RKO (cell line): ENCODE measurements at regions not wholly inside any gene's neighbourhood (a gene's known extent, or its start where the extent isn't known, plus 50 kb on each side); places are given as distances from the start of the nearest gene placed in this dataset.

Experiments
- DNase-seq: peaks from one replicate; pipeline ENCODE4 v3.0.0-alpha.2; 2016; ENCODE audit warnings: low spot score

DNA sequence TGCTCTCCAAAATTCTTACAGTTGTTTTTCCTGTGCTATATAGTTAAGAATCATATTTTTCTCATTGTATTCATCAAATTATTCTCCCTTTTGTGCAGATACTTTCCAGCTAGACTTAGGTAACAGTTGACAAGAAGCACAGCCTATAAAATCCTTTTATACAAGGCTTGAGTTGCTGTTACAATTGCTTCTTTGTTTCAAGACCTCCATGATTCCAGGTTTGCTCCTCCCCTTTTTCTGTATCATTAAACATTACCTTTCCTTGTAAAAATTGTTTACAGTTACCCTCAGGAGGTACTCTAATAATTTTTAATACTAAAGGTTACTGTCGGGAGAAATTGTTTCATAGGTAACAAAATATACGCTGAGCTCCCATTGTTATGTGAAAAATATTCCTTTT is 192.3 kb upstream of the GRID2 start:
- DNase-seq = no peak

DNA sequence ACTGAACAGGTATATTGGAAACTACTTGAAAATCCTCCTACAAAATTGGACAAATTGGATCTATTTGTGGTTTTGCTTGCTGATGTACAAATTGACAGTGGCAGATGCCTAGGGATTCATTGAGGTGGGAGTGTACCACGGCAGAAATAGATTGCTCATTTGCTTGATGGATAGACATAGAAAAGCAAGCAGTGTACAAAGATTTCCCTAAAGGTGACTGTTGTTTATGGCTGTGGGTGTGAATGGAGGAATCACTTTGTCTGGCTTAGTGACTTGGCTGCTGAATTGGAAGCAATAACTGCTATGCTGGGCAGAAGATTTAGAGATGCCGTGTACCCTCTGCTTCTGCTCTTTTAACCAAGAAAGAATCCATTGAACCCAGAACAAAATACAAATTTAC is 191.0 kb upstream of the GRID2 start:
- no peak for DNase-seq

DNA sequence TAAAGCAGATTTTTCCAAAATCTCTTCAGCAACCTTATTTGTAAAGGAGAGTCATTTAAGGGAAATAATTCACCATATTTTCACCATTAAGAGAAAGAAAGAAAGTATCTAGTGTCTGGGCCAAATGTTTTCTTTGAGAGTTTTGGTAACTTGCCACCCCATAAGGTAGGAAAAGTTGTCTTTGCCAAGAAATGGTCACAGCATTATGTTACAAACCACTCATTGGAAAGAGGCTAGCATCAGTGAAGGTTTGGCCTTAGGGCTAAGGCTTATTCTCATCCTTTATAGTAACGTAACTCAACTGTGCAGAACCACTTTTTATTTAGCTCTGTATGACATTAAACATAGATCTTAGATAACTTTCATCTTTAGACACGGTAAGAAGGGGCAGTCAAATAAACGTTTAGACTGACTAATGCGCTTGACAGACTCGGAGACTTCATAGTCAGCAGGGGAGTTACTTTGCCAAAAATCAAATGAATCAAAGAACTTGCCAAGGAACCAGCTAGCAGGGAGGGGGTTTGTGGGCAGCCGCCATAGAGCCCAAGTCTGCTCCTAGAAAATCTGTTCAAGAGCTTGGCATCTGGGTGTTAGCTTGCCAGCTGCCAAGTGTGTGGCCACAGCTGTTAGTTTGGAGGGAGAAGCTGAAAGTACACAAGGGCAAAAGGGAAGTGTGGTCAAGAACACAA is 182.8 kb upstream of the GRID2 start:
- no peak for DNase-seq

DNA sequence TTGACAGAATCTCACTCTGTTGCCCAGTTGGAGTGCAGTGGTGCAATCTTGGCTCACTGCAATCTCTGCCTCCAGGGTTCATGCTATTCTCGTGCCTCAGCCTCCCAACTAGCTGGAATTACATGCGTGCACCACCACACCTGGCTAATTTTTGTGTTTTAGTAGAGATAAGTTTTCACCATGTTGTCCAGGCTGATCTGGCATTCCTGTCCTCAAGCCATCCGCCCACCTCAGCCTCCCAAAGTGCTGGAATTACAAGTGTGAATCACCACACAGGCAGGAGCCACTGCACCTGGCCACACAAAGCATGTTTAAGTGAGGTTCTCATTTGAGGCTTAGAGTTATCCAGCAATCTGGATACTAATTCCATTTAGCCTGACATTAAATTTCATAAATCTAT is 180.9 kb upstream of the GRID2 start:
- DNase-seq = no peak

DNA sequence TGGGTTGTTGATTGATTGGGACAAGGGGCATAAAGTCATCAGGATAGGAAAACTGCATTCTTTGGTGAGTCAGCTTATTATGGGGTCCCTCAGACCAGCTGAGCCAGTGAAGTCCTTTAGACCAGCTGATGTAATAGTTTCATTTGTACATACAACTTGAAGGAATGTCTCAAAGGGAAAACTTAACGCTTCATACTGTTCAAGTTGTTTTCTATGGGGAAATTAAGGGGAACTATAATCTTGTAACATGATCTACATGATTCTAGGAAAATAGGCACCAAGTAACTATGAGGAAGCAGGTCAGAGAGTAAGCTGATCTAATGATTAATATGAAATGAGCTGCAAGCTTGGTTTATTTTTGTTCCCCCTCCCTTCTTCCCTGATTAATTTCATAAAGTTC is 175.1 kb upstream of the GRID2 start:
- DNase-seq = no peak

DNA sequence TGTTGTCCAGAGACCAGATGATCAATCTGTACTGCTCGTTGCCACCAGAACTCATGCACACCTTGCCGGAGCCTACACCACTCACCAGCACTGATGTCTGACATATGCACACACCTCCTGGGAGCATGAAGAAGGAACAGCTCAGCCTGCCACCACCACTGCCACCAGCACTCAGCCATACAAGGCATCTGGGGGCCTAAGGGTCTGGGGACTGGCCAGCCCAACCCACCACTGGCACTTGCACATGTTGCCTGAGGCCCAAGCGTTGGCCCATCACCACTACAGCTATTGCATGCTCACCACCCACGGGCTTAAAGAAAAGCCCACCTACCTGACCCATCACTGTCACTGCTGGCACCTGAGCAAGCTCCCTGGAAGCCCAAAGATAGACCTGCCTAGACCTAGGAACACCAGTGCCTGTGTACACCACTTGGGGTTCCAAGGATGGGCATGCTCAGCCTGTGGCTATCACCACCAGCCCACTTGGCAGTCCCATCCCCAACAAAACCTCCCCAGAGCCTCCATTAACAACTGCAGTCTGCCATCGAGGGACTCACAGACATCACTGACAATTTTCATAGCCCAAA is 174.3 kb upstream of the GRID2 start:
- DNase-seq = no peak

DNA sequence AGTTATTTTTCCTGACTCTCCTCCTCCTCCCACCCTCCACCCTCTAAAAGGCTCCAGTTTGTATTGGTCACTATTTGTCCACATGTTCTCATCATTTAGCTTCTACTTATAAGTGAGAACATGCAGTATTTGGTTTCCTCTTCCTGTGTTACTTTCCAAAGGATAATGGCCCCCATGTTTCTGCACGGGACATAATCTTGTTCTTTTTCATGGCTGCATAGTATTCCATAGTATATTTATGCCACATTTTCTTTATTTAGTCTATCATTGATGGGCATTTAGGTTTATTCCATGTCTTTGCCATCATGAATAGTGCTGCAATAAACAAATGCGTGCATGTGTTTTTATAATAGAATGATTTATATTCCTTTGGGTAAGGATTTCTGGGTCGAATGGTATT is 167.3 kb upstream of the GRID2 start:
- DNase-seq = no peak

DNA sequence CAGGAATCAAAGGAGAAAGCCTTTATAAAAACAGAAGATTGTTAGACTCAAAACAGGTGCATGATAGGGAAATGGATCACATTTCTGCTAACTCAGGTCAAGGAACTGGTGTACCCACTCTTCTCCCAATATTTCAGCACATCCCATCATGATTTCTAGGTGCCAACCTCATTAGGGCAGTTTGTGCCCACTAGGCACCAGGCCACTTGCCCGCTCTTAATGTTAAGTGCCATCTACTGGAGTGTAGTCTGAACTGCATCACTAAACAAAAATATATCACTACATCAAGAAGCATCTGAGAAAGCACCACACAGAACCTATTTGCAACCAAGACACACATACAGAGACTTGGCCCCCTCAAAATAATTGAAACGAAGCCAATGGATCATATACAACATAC is 140.4 kb upstream of the GRID2 start:
- peak; percentile 19 for DNase-seq

DNA sequence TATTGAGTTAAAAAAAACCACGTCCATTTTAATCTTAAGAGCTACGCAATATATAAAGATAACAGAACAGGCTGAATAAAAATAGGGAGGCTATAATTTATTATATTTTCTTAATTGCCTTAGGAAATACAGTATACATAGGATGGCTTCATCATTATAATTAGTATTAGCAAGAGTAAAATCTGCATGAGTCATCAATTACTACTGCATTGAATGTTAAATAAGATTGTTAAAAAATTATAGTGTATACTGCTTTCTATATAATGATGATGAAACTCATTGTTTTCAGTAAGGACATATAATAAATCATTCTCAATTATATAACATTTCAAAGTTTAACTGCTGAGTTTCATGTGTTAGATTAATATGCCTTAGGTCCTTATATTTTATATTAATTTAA is 133.4 kb upstream of the GRID2 start:
- no peak for DNase-seq

DNA sequence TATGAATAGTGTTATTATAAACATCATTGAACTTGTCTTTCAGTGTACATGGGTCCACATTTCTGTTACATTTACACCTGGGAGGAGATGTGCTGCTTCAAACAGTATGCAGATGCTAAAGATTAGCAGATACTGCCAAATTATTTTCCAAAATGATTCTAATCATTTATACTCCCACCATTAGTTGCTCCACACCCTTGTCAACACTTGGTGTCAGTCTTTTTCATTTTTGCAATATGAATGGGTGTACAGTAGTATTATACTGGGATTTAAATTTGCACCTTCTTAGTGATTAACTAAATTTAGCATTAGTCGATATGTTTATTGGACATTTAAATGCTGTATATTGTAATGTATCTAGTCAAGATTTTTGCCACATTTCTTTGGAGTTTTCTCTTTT is 131.6 kb upstream of the GRID2 start:
- peak; percentile 6 for DNase-seq

DNA sequence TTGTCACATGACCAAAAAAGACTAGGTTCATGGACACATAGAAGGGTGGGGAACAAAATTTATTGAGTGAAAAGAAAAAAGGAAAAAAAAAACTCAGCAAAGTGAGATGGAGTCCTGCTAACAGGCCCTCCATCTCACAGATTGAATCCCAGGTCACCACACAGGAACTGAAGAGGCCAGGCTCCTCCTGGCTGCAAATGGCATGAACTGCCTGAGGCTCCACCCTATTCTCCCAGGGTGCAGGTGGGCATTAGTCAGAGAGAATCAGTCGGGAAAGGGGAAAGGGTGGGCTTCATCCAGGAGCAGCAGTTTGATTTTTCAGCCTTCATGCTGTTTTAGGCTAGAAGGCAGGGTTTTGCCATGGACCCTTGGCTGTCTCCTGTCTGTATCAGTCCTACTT is 128.5 kb upstream of the GRID2 start:
- no peak for DNase-seq

DNA sequence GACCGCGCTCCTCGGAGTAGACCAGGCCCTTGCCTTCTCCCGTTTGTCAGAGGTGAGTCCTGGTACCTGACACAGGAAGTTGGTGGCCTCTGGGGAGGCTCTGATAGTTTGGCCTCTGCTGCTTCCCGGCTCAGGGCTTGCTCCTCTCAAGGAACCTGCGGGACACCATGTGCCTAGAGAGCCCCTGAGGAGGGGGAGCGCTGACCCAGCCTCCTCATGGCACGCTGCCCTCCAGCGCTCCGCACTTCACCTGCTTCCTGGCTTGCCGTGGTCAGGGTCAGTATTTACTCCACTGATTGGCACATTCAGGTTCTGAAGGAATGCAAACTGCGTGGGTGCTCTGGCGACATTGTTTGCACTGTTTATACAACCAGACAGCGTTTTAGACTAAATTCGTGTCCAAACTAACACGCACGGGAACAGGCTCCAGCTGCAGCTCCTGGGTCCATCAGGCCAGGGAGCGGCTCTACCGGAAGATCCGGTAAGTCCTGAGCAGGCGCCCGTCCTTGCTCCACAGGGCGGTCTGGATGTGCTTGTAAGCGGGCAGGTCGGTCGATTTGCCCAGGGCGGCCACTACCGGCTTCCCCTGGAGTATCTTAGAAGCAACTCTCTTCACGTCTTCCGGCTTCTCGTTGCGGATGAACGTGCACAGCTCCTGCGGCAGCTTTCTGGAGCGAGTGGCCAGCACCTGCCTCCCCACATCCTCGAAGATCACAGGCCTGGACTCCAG is 121.6 kb upstream of the GRID2 start:
- no peak for DNase-seq

DNA sequence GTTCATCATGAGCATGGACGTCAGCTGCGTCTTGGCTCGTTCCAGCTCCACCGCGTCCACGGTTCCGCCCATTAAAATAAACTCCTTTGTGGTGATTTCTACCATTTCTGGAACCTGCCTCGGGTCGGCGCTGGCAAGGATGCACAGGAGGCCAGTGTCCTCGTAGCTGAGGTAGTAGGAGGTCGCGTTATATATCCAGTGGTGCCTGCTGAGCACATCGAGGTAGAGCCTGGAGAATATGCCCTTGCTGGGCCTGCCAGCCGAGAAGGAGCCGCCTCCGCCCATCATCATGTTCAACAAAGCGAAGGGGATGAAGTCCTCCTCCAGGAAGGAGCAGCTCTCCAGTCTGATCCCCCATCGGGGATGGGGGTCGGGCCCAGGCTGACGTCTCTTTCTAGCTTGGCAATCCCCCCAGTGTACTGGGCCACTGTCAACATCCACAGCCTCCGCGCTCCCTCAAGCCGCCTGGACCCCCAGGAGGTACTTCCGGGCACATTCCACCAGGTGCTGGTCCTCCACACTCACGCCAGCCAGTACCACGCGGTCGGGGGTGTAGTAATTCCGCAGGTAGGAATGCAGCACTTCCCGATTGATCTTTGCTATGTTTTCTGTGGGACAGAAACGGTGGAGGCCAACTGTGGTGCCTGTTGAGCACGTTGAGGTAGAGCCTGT is 120.9 kb upstream of the GRID2 start:
- DNase-seq = no peak

DNA sequence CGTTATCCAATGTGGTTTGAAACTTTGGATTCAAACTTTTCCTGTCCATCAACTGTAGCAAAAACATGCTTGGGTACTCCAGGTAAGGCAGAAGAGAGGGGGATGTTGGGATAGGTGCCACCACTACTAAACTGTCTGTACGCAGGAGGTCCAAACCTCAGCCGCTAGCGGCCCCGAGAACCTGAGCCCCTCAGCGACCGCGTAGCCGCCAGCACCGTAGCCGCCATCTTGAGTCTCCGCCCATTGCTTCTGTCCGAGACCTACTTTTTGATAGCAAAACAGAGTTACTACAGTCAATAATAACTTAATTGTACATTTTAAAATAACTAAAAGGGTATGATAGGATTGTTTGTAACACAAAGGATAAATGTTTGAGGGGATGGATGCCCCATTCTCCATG is 119.9 kb upstream of the GRID2 start:
- no peak for DNase-seq

DNA sequence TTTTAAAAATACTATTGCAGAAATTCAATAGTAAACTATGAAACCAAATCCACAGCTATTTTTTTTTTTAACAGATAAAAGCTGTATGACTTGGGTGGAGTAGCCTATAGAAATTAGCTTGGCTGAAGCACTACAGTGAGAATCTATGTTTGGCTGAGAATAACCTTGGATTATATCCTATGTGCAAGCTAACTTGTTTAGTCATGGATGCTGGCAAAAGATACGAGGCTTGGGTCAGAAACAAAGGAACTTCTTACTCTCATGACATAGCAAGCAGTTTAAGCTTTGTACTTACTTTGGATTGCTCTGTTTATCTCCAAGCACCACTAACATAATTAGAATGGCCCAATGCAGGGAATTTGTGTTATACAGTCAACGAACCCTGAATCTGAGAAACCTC is 119.2 kb upstream of the GRID2 start:
- no peak for DNase-seq

DNA sequence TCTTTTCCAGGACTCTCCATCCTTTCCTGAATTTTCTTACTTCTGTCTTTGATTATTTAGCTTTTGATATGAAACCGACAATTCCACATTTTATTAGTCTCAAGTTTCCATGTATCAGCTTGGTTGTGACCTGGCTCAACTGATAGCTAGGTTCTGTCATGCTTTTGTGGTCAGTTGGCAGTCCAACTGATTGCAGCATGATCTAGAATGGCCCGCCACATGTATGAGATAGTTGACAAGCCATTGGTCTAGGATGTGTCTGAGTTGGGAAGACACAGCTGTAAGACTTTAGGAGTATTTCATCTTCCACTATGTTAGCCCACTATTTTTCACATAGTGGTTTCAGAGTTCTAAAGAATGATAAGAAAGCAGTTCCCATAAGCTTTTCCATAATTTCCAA is 117.5 kb upstream of the GRID2 start:
- no peak for DNase-seq

DNA sequence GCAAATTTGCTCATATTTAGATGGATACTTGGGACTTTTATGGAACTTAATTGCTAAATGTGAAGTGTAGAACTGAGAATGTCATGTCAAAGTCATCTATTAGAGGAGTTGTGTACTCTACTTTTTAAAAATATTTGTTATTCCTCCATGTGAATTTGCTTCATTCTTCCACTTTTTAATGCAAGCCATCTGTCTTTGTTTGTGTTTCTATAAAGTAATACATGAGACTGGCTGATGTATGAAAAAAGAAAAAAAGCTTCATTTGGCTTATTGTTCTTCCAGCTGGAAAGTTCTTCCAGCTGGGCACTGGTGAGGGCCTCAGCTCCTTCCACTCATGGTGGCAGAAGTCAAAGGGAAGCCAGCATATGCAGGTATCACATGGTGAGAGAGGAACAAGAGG is 114.6 kb upstream of the GRID2 start:
- no peak for DNase-seq

DNA sequence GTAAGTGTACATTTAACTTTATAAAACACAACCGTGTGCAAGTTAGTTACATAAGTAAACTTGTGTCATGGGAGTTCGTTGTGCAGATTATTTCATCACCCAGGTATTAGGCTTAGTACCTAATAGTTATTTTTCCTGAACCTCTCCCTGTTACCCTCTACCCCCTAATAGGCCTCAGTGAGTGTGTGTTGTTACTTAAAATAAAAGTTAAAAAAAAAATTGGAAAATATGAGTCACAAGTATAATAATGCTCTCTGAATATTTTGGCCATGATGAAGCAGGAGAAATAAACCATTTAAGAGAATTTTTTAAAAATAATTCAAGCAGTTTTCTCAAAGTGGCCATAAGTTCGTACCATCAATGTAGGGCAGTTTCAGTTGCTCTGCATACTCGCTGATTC is 105.1 kb upstream of the GRID2 start:
- DNase-seq = peak; percentile 47

DNA sequence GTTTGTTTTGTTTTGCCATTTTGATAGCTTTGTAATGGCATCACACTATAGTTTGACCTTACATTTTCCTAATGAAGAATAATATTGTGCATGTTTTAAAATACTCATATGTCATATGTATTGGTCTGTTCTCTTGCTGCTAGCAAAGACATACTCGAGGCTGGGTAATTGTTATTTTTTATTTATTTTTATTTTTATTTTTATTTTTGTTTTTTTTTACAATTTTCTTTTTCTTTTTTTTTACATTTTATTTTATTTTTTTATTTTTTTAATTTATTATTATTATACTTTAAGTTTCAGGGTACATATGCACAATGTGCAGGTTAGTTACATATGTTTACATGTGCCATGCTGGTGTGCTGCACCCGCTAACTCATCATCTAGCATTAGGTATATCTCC is 104.6 kb upstream of the GRID2 start:
- no peak for DNase-seq

DNA sequence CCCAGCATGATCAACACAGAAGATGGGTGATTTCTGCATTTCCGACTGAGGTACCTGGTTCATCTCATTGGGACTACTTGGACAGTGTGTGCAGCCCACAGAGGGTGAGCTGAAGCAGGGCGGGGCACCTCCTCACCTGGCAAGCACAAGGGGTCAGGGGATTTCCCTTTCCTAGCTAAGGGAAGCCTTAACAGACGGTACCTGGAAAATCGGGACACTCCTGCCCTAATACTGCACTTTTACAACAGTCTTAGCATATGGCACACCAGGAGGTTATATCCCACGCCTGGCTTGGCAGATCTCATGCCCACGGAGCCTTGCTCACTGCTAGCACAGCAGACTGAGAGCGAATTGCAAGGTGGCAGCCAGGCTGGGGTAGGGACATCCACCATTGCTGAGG is 92.9 kb upstream of the GRID2 start:
- DNase-seq = no peak

DNA sequence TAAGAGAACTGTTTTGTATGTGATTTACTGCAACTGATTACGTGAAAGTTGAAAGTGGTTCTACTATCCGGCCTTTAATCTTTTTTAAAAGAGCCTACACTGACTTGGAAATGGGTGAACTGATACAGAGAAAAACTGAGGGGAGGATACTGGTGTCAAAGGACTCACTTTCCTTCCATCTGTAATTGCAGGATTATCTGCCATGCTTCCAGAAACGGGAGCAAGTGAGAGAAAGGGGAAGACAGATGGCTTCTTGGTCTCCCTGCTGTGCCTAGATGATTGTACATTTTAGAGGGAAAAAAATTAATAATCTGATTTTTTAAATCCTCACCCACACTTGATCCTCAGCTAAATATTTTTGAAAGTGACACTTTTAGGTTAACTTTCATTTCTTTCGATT is 88.3 kb upstream of the GRID2 start:
- DNase-seq = no peak

DNA sequence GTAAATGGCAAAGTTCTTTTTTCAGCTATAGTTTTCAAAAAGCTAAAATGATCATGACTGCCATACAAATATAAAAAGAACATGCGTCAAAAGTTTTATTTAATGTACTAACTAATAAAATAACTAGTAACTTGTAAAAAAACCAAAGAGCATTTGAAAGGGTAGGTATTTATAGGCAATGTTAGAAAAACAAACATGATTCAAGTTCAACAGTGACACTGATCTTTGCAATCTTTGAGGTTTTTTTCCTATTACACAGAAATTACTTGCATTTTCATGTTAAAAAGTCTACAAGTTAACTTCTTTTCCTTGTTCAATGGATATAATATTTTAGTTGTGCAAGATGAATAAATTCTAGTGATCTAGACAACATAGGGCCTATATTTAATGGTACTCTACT is 72.3 kb upstream of the GRID2 start:
- no peak for DNase-seq

DNA sequence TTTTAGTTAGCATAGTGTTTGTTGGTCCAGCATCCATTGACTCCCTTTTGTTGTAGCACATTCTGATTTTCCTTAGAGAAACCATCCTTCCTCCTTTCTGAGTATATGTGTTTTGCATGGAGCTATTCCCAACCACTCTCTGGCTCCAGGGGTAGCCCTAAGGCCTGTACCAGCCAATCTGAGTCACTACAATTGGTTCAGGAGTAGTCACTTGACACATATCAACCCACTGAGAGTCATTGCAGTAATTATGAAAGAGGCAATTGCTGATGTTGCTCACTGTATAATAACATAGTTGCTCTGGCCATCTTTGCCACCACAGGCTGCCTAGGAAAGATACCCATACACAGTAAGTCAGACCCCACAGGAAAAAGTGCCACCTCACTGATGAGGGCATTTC is 71.2 kb upstream of the GRID2 start:
- DNase-seq = peak; percentile 2
